HepG2 (cell line): ENCODE measurements at regions not wholly inside any gene's neighbourhood (a gene's known extent, or its start where the extent isn't known, plus 50 kb on each side); places are given as distances from the start of the nearest gene placed in this dataset.

ENCODE experiments used
- BCL6 ChIP-seq: IDR thresholded peaks from 2 replicates; pipeline ENCODE4 v1.6.1; 2016; ENCODE audit warnings: missing genetic modification reagents, missing compliant biosample characterization
- BRCA1 ChIP-seq: sonication (generic); formaldehyde crosslinking; IDR thresholded peaks from 2 replicates; pipeline ENCODE4 v1.4.0; 2020; ENCODE audit warnings: missing genetic modification reagents
- CCAR2 ChIP-seq: fragments of 200-400 bp; formaldehyde crosslinking; optimal IDR thresholded peaks from 2 replicates; pipeline ENCODE3; 2018; ENCODE audit warnings: low read depth, mild to moderate bottlenecking, low read length, moderate library complexity
- CREM ChIP-seq, 2 experiments: sonication (generic) in 1 of 2; formaldehyde crosslinking in 1 of 2; IDR thresholded peaks; 2 replicates each; pipeline versions ENCODE4 v1.4.0 to v1.6.1; 2016 to 2020; ENCODE audit warnings: antibody characterized with exemption in 1 of 2, mild to moderate bottlenecking in 1 of 2, missing genetic modification reagents in 1 of 2
- DDIT3 ChIP-seq: sonication (generic); formaldehyde crosslinking; IDR thresholded peaks from 2 replicates; pipeline ENCODE4 v1.4.0; 2020; ENCODE audit warnings: mild to moderate bottlenecking, missing genetic modification reagents
- FOXA1 ChIP-seq, 2 experiments: fragments of 450-650 bp in 1 of 2; sonication (generic) in 1 of 2; formaldehyde crosslinking in 1 of 2; IDR thresholded peaks; 2 replicates each; pipeline versions ENCODE4 v1.4.0 to v1.6.1; 2016 to 2020; ENCODE audit warnings: missing genetic modification reagents in 1 of 2
- GATA4 ChIP-seq: sonication (generic); IDR thresholded peaks from 2 replicates; pipeline ENCODE4 v1.6.1; 2016; ENCODE audit warnings: antibody characterized with exemption, low read depth, borderline replicate concordance
- HDAC2 ChIP-seq: sonication (generic); formaldehyde crosslinking; IDR thresholded peaks from 2 replicates; pipeline ENCODE4 v1.4.0; 2020; ENCODE audit warnings: missing genetic modification reagents
- IRF2 ChIP-seq: IDR thresholded peaks from 2 replicates; pipeline ENCODE4 v1.6.1; 2018; ENCODE audit warnings: missing genetic modification reagents, missing compliant biosample characterization
- MEF2D ChIP-seq: sonication (generic); formaldehyde crosslinking; IDR thresholded peaks from 2 replicates; pipeline ENCODE4 v1.5.1; 2020; ENCODE audit warnings: mild to moderate bottlenecking, missing genetic modification reagents
- MLX ChIP-seq: IDR thresholded peaks from 2 replicates; pipeline ENCODE4 v1.6.1; 2016
- MXD1 ChIP-seq: sonication (generic); formaldehyde crosslinking; IDR thresholded peaks from 2 replicates; pipeline ENCODE4 v1.4.0; 2020; ENCODE audit warnings: mild to moderate bottlenecking, missing genetic modification reagents
- PHF21A ChIP-seq: sonication (generic); formaldehyde crosslinking; IDR thresholded peaks from 2 replicates; pipeline ENCODE4 v1.5.0; 2020; ENCODE audit warnings: mild to moderate bottlenecking, missing genetic modification reagents
- POLR2G ChIP-seq: fragments of 200-400 bp; formaldehyde crosslinking; IDR thresholded peaks from 2 replicates; pipeline ENCODE4 v1.6.1; 2018; ENCODE audit warnings: mild to moderate bottlenecking, low read depth, low read length, moderate library complexity
- PRDM15 ChIP-seq: sonication (generic); formaldehyde crosslinking; IDR thresholded peaks from 2 replicates; pipeline ENCODE4 v1.4.0; 2020; ENCODE audit warnings: missing genetic modification reagents
- RXRB ChIP-seq: IDR thresholded peaks from 2 replicates; pipeline ENCODE4 v1.6.1; 2016; ENCODE audit warnings: borderline replicate concordance, missing genetic modification reagents, missing compliant biosample characterization
- THAP8 ChIP-seq: sonication (generic); formaldehyde crosslinking; IDR thresholded peaks from 2 replicates; pipeline ENCODE4 v1.5.1; 2020; ENCODE audit warnings: missing genetic modification reagents, mild to moderate bottlenecking, borderline replicate concordance
- ZFY ChIP-seq: sonication (generic); formaldehyde crosslinking; IDR thresholded peaks from 2 replicates; pipeline ENCODE4 v1.4.0; 2020; ENCODE audit warnings: missing genetic modification reagents
- ZMYM4 ChIP-seq: sonication (generic); formaldehyde crosslinking; IDR thresholded peaks from 2 replicates; pipeline ENCODE4 v1.8.1; 2023; ENCODE audit warnings: mild to moderate bottlenecking, missing genetic modification reagents
- ZNF329 ChIP-seq: sonication (generic); formaldehyde crosslinking; IDR thresholded peaks from 2 replicates; pipeline ENCODE4 v1.9.0; 2021; ENCODE audit warnings: low read depth, mild to moderate bottlenecking, missing genetic modification reagents
- ZNF432 ChIP-seq: sonication (generic); formaldehyde crosslinking; IDR thresholded peaks from 2 replicates; pipeline ENCODE4 v1.5.0; 2020; ENCODE audit warnings: missing genetic modification reagents, mild to moderate bottlenecking, borderline replicate concordance
- ZNF639 ChIP-seq: conservative IDR thresholded peaks from 2 replicates; pipeline ENCODE4 v1.6.1; 2018; ENCODE audit warnings: missing genetic modification reagents
- ZNF747 ChIP-seq: sonication (generic); formaldehyde crosslinking; IDR thresholded peaks from 2 replicates; pipeline ENCODE4 v1.8.1; 2023; ENCODE audit warnings: missing genetic modification reagents, mild to moderate bottlenecking, borderline replicate concordance
- ZNF816 ChIP-seq: sonication (generic); formaldehyde crosslinking; IDR thresholded peaks from 2 replicates; pipeline ENCODE4 v1.8.0; 2022; ENCODE audit warnings: missing genetic modification reagents, mild to moderate bottlenecking, borderline replicate concordance
- ZNF883 ChIP-seq: sonication (generic); formaldehyde crosslinking; IDR thresholded peaks from 2 replicates; pipeline ENCODE4 v1.5.1; 2020; ENCODE audit warnings: mild to moderate bottlenecking, missing genetic modification reagents; ENCODE audit errors: not compliant biosample characterization

GRCh38 chr3:145518639-145519038 is 642.3 kb downstream of the PLOD2 start (continued):
- TF ChIP-seq ZNF816: no peak
- peak; percentile 77 for TF ChIP-seq BCL6 (CRISPR knock-in tag)
- TF ChIP-seq FOXA1 (IDR thresholded peaks at IDR 0.05): no peak
- peak; percentile 75 for TF ChIP-seq FOXA1 (CRISPR knock-in tag; IDR thresholded peaks at IDR 0.05)
- no peak for TF ChIP-seq MLX (CRISPR knock-in tag)
- TF ChIP-seq MEF2D (CRISPR knock-in tag): no peak
- no peak for TF ChIP-seq PRDM15 (CRISPR knock-in tag)
- TF ChIP-seq PHF21A: no peak
- TF ChIP-seq THAP8 (CRISPR knock-in tag): no peak
- no peak for TF ChIP-seq ZNF329
- peak; percentile 87 for TF ChIP-seq ZMYM4 (CRISPR knock-in tag)
- 0 out of 2 replicates have a peak, but pooled peaks have one; percentile 38 for TF ChIP-seq HDAC2
- no peak for TF ChIP-seq ZNF883 (CRISPR knock-in tag)
- TF ChIP-seq MXD1: no peak
- no peak for TF ChIP-seq ZNF639 (CRISPR knock-in tag)
- no peak for TF ChIP-seq ZFY (CRISPR knock-in tag)
- no peak for TF ChIP-seq ZNF432 (CRISPR knock-in tag)
- peak; percentile 64; the same call in 1 of the 2 replicates for TF ChIP-seq CREM (IDR thresholded peaks at IDR 0.05)
- no peak for TF ChIP-seq CREM (CRISPR knock-in tag; IDR thresholded peaks at IDR 0.05)
- TF ChIP-seq ZNF747: no peak
- no peak for TF ChIP-seq BRCA1 (CRISPR knock-in tag)
- no peak for TF ChIP-seq POLR2G
- TF ChIP-seq IRF2: 0 out of 2 replicates have a peak, but pooled peaks have one; percentile 24
- peak; percentile 67; the same call in 1 of the 2 replicates for TF ChIP-seq RXRB (CRISPR knock-in tag)
- TF ChIP-seq DDIT3 (CRISPR knock-in tag): no peak
- no peak for TF ChIP-seq CCAR2
- no peak for TF ChIP-seq GATA4
